ENCODE measurements at regions not wholly inside any gene's neighbourhood (a gene's known extent, or its start where the extent isn't known, plus 50 kb on each side); places are given as distances from the start of the nearest gene placed in this dataset.

DNA sequence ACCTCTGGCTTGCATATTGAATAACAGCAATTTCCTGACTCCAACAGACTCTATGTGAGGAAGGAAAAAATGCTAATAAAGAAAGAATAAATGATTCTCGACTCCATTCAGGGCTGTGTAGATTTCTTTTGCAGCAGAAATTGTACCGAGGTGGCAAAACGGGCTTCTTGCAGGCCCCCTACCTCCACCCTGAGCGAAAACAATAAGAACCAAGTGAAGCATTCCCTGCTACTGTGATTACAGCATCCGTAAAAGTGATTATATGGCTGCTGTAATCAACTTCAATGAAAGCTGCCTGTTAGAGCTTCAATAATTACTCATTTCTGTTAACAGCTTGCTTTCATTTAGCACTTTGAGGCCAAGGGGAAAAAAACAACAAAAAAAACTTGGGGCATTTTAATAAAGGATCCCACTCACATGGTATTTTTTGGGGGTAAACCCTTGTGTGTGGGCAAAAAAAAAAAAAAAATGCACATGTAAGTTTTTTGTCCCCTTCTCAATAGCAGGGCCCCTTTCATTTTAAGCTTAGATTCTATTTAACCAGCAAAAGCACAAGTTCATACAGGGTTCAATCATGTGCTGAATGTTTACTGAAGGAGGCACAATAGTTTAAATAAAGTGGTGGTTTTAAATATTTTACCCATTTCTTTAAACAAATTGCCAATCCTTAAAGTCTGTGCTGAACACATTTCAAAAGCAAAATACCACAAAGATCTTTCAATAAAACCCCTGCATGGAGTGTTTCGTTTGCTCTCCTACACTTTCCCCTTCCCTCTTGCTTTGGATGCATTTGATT lies 271.6 kb downstream of the LMO4 start:
- H3K27me3 ChIP-seq (ENCODE audit: insufficient read depth, low read length): no peaks in the 10 kb centered on the region
- no peaks in the 10 kb centered on the region for H3K4me1 ChIP-seq (ENCODE audit: insufficient read depth, low read length, severe bottlenecking)
- TF ChIP-seq, protein P1, sequence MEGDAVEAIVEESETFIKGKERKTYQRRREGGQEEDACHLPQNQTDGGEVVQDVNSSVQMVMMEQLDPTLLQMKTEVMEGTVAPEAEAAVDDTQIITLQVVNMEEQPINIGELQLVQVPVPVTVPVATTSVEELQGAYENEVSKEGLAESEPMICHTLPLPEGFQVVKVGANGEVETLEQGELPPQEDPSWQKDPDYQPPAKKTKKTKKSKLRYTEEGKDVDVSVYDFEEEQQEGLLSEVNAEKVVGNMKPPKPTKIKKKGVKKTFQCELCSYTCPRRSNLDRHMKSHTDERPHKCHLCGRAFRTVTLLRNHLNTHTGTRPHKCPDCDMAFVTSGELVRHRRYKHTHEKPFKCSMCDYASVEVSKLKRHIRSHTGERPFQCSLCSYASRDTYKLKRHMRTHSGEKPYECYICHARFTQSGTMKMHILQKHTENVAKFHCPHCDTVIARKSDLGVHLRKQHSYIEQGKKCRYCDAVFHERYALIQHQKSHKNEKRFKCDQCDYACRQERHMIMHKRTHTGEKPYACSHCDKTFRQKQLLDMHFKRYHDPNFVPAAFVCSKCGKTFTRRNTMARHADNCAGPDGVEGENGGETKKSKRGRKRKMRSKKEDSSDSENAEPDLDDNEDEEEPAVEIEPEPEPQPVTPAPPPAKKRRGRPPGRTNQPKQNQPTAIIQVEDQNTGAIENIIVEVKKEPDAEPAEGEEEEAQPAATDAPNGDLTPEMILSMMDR (IDR thresholded peaks at IDR 0.05; ENCODE audit: low read length): no peak
- TF ChIP-seq EZH2 (IDR thresholded peaks at IDR 0.05; ENCODE audit: borderline replicate concordance, low read length): no peak
- no peaks in the 10 kb centered on the region for H3F3A ChIP-seq (ENCODE audit: insufficient read depth, low read length)
- no peak overlapping the region for H3K9ac ChIP-seq (ENCODE audit: low read length)
- H3K4me2 ChIP-seq (ENCODE audit: low read length): no peak overlapping the region
- no peaks in the 10 kb centered on the region for H3K9me3 ChIP-seq (ENCODE audit: low read length)
- H4K20me1 ChIP-seq (ENCODE audit: insufficient read depth, low read length): no peaks in the 10 kb centered on the region
- no peak overlapping the region for H2AFZ ChIP-seq (ENCODE audit: low read length)
- H3K9me2 ChIP-seq (ENCODE audit: low read depth, low read length): no peaks in the 10 kb centered on the region
- H3K36me3 ChIP-seq (ENCODE audit: insufficient read depth, low read length): no peaks in the 10 kb centered on the region; the same call in 1 of the 2 replicates
- no peaks in the 10 kb centered on the region for H3K79me2 ChIP-seq (ENCODE audit: insufficient read depth, low read length)
- H3K27ac ChIP-seq (ENCODE audit: low read depth, low read length, poor library complexity, severe bottlenecking): no peak overlapping the region
- H3K4me3 ChIP-seq (ENCODE audit: low read depth, low read length, poor library complexity, severe bottlenecking): no peak overlapping the region

DNA sequence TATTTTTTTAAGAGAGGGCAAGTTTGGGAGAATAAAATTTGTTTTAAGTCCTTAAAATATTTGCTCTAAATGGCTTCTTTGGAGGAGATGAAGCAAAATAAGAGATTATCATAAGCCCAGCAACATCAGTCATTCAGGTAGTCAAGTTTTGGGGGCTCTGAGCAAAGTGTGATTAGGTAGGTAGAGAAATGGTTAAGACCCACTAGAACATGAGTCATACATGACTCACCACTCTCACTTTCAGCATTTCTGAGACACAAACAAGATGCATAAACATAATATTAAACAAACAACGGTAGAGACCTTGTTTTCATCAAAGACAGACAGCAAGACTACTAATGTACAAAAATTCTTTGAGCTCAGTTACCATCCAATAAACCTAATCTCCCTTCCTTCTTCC lies 272.2 kb downstream of the LMO4 start:
- TF ChIP-seq, protein P1 (IDR thresholded peaks at IDR 0.05; ENCODE audit: low read length): no peak
- no peak for TF ChIP-seq EZH2 (IDR thresholded peaks at IDR 0.05; ENCODE audit: borderline replicate concordance, low read length)
- Histone ChIP-seq H3F3A (ENCODE audit: insufficient read depth, low read length) (no peaks in the 10 kb centered on the region), H3K9me3 (ENCODE audit: low read length) (peaks cover 4% of the 10 kb centered on the region; the same call in 1 of the 2 replicates), H3K4me3 (ENCODE audit: low read depth, low read length, poor library complexity, severe bottlenecking) (no peak overlapping the region), H2AFZ (ENCODE audit: low read length) (no peak overlapping the region), H3K27ac (ENCODE audit: low read depth, low read length, poor library complexity, severe bottlenecking) (no peak overlapping the region), H3K4me2 (ENCODE audit: low read length) (no peak overlapping the region), H3K9me2 (ENCODE audit: low read depth, low read length) (no peaks in the 10 kb centered on the region), H3K36me3 (ENCODE audit: insufficient read depth, low read length) (no peaks in the 10 kb centered on the region; the same call in 1 of the 2 replicates), H3K9ac (ENCODE audit: low read length) (no peak overlapping the region), H3K79me2 (ENCODE audit: insufficient read depth, low read length) (no peaks in the 10 kb centered on the region), H4K20me1 (ENCODE audit: insufficient read depth, low read length) (no peaks in the 10 kb centered on the region), H3K27me3 (ENCODE audit: insufficient read depth, low read length) (no peaks in the 10 kb centered on the region), H3K4me1 (ENCODE audit: insufficient read depth, low read length, severe bottlenecking) (no peaks in the 10 kb centered on the region)

DNA sequence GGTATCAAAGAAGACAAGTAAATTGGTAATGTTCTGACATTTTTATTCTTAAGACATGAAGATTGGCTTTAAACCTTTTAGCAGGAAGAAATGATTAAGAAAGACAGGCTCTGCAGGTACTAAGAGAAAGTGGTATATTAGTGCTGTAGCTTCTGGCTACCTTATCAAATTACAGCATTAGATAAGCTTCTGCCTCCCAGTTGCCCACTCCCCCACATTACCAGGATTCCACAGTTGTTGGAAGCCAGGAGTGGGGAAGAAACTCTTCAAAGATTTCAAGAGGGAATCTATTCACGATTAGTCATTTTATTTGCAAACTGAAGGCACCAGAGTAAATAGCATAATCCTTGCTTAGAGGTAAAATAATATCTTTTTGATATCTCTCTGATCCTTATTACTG lies 274.9 kb downstream of the LMO4 start:
- Histone ChIP-seq H3K9me3 (ENCODE audit: low read length) (peaks cover 4% of the 10 kb centered on the region; the same call in 1 of the 2 replicates), H3K9ac (ENCODE audit: low read length) (no peak overlapping the region), H2AFZ (ENCODE audit: low read length) (no peak overlapping the region), H3F3A (ENCODE audit: insufficient read depth, low read length) (no peaks in the 10 kb centered on the region), H3K4me1 (ENCODE audit: insufficient read depth, low read length, severe bottlenecking) (no peaks in the 10 kb centered on the region), H4K20me1 (ENCODE audit: insufficient read depth, low read length) (no peaks in the 10 kb centered on the region), H3K27me3 (ENCODE audit: insufficient read depth, low read length) (no peaks in the 10 kb centered on the region), H3K36me3 (ENCODE audit: insufficient read depth, low read length) (no peaks in the 10 kb centered on the region; the same call in 1 of the 2 replicates), H3K4me2 (ENCODE audit: low read length) (no peak overlapping the region), H3K79me2 (ENCODE audit: insufficient read depth, low read length) (no peaks in the 10 kb centered on the region), H3K27ac (ENCODE audit: low read depth, low read length, poor library complexity, severe bottlenecking) (no peak overlapping the region), H3K4me3 (ENCODE audit: low read depth, low read length, poor library complexity, severe bottlenecking) (no peak overlapping the region), H3K9me2 (ENCODE audit: low read depth, low read length) (no peaks in the 10 kb centered on the region)
- no peak for TF ChIP-seq EZH2 (IDR thresholded peaks at IDR 0.05; ENCODE audit: borderline replicate concordance, low read length)
- TF ChIP-seq, protein P1 (IDR thresholded peaks at IDR 0.05; ENCODE audit: low read length): no peak

Measured in OCI-LY1 (cell line).